Stomach (tissue), 4 donors: ENCODE measurements at regions not wholly inside any gene's neighbourhood (a gene's known extent, or its start where the extent isn't known, plus 50 kb on each side); places are given as distances from the start of the nearest gene placed in this dataset.

ENCODE experiments used
- CTCF ChIP-seq, 7 experiments: fragments of 450-650 bp in 4 of 7; fragments of 200-600 bp in 3 of 7; sonication (generic) in 3 of 7; IDR thresholded peaks; one replicate each; pipeline ENCODE4 v1.5.1; 2016 to 2019; ENCODE audit warnings: antibody characterized with exemption in 7 of 7, control low read depth in 2 of 7, mild to moderate bottlenecking in 1 of 7
- EP300 ChIP-seq: sonication (generic); formaldehyde crosslinking; IDR thresholded peaks from one replicate; pipeline ENCODE4 v1.6.1; 2017; ENCODE audit warnings: antibody characterized with exemption
- POLR2A ChIP-seq, 4 donors: fragments of 450-650 bp; IDR thresholded peaks; one replicate each; pipeline ENCODE4 v1.6.1; 2016; ENCODE audit warnings: antibody characterized with exemption in 4 of 4, control low read depth in 2 of 4, mild to moderate bottlenecking in 1 of 4, moderate library complexity in 1 of 4
- POLR2AphosphoS5 ChIP-seq, 3 donors: sonication (generic); formaldehyde crosslinking; IDR thresholded peaks; one replicate each; pipeline ENCODE4 v1.6.1; 2016; ENCODE audit warnings: antibody characterized with exemption in 3 of 3

- no peak for TF ChIP-seq CTCF (IDR thresholded peaks at IDR 0.05)
- TF ChIP-seq POLR2A (IDR thresholded peaks at IDR 0.05), result no peak
- no peak for TF ChIP-seq EP300
- no peak for TF ChIP-seq POLR2AphosphoS5 (IDR thresholded peaks at IDR 0.05)
Measured at GRCh38 chr10:131657318-131657984, 243.4 kb upstream of the PPP2R2D start.
